NT2/D1 (cell line): ENCODE measurements at regions not wholly inside any gene's neighbourhood (a gene's known extent, or its start where the extent isn't known, plus 50 kb on each side); places are given as distances from the start of the nearest gene placed in this dataset.

Source experiments
- DNase-seq: peaks from one replicate; pipeline ENCODE4 v3.0.0-alpha.2; 2011; ENCODE audit warnings: low read depth, low spot score
- H3K27me3 ChIP-seq: 2 replicates; pipeline ENCODE4 v1.6.0; 2011; ENCODE audit warnings: mild to moderate bottlenecking; ENCODE audit not compliant: insufficient read length, insufficient read depth
- H3K36me3 ChIP-seq: 2 replicates; pipeline ENCODE4 v1.6.1; 2011; ENCODE audit warnings: mild to moderate bottlenecking, low read length, mixed read lengths; ENCODE audit not compliant: insufficient read depth, insufficient read length
- H3K4me1 ChIP-seq: 2 replicates; pipeline ENCODE4 v1.5.1; 2011; ENCODE audit not compliant: insufficient read depth, insufficient read length
- H3K4me3 ChIP-seq: 2 replicates; pipeline ENCODE4 v1.5.1; 2011; ENCODE audit warnings: low read depth; ENCODE audit not compliant: insufficient read length
- H3K9ac ChIP-seq: 2 replicates; pipeline ENCODE4 v1.6.0; 2011; ENCODE audit warnings: low read depth; ENCODE audit not compliant: insufficient read length
- H3K9me3 ChIP-seq: 2 replicates; pipeline ENCODE4 v1.5.1; 2011; ENCODE audit warnings: mild to moderate bottlenecking, low read length; ENCODE audit not compliant: insufficient read depth
- SUZ12 ChIP-seq: IDR thresholded peaks from 2 replicates; pipeline ENCODE4 v1.6.1; 2011; ENCODE audit not compliant: insufficient read length, insufficient read depth; ENCODE audit errors: extremely low read depth
- YY1 ChIP-seq: IDR thresholded peaks from 2 replicates; pipeline ENCODE4 v1.6.1; 2011; ENCODE audit not compliant: insufficient read length, insufficient read depth
- ZNF274 ChIP-seq: IDR thresholded peaks from 2 replicates; pipeline ENCODE4 v1.6.1; 2011; ENCODE audit warnings: mild to moderate bottlenecking, low read depth, low read length

DNA sequence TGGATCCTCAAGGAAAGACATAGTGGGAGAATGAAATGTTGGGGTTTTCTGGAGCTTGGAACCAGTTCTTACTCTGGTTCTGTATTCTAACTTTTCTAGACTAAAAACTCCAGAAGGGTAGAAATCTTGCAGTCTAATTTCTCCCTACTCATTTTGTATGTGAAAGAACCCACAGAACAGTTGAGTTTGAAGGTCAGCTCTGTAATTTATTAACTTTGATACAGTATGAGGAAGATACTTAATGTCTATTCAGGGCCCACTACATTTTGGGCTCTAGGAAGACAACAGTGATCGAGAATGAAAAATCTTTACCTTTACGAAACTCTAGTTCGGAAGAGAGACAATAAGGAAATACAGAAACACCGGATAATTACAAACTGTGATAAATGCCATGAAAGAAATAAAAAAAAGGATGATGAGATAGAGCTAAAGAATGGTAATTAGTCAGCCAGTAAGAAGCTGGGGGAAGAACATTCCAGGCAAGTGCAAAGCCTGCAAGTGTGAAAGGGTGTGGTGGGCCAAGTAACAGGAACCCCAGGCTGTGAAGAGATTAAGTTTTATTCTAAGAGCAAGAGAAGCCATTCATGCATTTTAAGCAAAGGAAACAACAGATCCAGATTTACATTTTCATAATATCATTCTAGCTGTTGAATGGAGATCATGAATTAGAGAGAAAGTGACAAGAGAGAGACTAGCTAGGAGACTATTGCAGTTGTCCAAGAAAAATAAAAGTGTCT, 159.9 kb upstream of the HMCN1 start:
- no peak overlapping the region for H3K4me3 ChIP-seq
- no peak for DNase-seq
- TF ChIP-seq YY1 = no peak
- no peak for TF ChIP-seq SUZ12
- TF ChIP-seq ZNF274 = no peak

GRCh38 chr1:185573677-185574076, 160.5 kb upstream of the HMCN1 start:
- Histone ChIP-seq H3K27me3 (no peaks in the 10 kb centered on the region), H3K36me3 (no peaks in the 10 kb centered on the region), H3K9me3 (peaks cover 8% of the 10 kb centered on the region; the same call in 1 of the 2 replicates), H3K9ac (no peak overlapping the region), H3K4me3 (no peak overlapping the region), H3K4me1 (no peaks in the 10 kb centered on the region)
- TF ChIP-seq ZNF274 (no peak), YY1 (no peak), SUZ12 (no peak)
- DNase-seq = no peak

More for the DNA sequence above, 159.9 kb upstream of the HMCN1 start:
- no peaks in the 10 kb centered on the region for H3K27me3 ChIP-seq
- no peaks in the 10 kb centered on the region for H3K36me3 ChIP-seq
- H3K4me1 ChIP-seq = no peaks in the 10 kb centered on the region
- H3K9ac ChIP-seq = no peak overlapping the region
- peaks cover 13% of the 10 kb centered on the region; the same call in 1 of the 2 replicates for H3K9me3 ChIP-seq

DNA sequence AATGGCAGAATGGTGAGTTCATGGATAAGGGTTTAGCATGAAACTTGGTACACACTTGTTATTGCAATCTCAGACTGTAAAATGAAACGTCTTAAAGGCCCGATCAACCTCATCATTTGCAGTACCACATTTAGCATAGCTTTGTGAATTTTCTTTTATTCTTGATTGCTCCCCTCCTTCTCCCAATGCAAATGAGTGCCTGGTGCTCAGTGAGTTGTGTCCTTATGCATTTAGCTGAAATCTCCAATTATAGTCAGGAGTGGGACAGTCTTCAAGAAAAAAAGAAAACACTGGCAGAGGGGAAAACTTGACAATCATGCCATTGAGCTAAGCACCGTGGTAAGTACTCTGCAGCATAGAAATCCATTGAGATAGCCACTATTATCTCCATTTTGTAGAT, 161.0 kb upstream of the HMCN1 start:
- Histone ChIP-seq H3K36me3 (no peaks in the 10 kb centered on the region), H3K9me3 (peaks cover 3% of the 10 kb centered on the region; the same call in 1 of the 2 replicates), H3K9ac (no peak overlapping the region), H3K4me1 (no peaks in the 10 kb centered on the region), H3K4me3 (no peak overlapping the region), H3K27me3 (no peaks in the 10 kb centered on the region)
- TF ChIP-seq SUZ12 (no peak), ZNF274 (no peak), YY1 (no peak)
- no peak for DNase-seq

DNA sequence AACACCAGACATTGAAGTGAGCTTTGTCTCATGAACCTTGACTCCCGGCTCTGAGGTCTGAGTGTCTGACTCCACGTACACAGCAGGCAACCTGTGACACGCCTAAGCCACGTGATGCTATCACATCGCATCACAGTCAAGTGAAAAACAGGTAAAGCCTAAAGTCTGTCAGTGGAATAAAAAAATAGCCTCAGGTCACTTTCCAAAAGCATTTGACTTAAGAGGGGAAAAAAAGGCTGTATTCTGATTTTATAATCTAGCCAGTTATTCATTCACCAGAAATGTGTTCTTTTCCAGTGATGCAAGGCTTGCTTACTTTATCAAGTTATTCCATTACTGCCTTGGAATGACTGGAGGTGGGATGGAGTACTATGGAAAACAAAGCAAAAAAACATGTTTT, 163.2 kb upstream of the HMCN1 start:
- no peaks in the 10 kb centered on the region for H3K27me3 ChIP-seq
- H3K9me3 ChIP-seq = no peaks in the 10 kb centered on the region
- DNase-seq = no peak
- TF ChIP-seq YY1 (no peak), SUZ12 (no peak)
- H3K36me3 ChIP-seq = no peaks in the 10 kb centered on the region
- H3K4me1 ChIP-seq = no peaks in the 10 kb centered on the region
- no peak overlapping the region for H3K4me3 ChIP-seq
- no peak overlapping the region for H3K9ac ChIP-seq

DNA sequence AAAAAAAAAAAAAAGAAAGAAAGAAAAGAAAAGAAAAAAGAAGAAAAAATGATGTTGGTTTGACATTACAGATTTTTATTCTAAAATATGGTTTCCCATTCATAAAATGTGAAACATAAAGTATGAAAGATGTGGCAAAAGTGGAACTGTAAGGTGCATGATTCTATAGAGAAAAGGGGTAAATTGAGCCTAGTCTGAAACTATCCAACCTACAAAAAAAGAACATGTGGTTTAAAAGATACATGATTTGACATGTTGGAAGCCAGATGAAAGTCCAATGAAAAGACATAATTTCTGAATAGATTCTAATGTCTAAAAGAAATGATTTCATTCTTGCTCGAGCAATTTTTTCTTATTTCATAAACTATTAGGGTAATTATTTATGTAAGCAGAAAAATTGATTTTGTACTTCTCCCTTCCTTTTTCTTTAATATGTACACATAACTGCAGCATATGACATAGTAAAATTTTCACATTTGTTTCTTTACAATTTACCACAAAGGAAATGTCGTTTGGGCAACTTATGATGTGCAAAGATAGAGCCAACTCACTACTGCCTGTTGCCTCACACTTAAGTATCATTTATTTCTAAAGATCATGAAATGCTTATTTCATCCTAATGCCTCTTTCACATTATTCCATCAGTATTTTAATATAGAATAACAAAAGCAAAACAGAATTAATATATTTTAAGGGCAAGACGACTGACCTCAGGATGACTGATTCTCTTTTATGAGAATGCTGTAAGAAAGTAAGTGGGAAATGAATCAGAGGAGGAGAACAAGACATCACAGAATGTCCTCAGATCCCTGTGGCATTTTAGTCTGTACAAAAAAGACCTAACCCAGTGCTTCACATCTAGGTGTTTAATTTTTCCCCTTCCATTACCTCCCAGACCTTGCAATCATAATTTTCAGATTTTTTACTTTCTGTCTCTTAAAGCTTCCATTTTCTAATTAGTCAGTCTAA, 165.8 kb upstream of the HMCN1 start:
- no peaks in the 10 kb centered on the region for H3K9me3 ChIP-seq
- no peak for TF ChIP-seq YY1
- TF ChIP-seq ZNF274 = no peak
- no peak for TF ChIP-seq SUZ12
- no peak overlapping the region for H3K4me3 ChIP-seq
- H3K36me3 ChIP-seq = no peaks in the 10 kb centered on the region
- H3K4me1 ChIP-seq = no peaks in the 10 kb centered on the region
- H3K9ac ChIP-seq = no peak overlapping the region
- DNase-seq = no peak
- H3K27me3 ChIP-seq = no peaks in the 10 kb centered on the region

DNA sequence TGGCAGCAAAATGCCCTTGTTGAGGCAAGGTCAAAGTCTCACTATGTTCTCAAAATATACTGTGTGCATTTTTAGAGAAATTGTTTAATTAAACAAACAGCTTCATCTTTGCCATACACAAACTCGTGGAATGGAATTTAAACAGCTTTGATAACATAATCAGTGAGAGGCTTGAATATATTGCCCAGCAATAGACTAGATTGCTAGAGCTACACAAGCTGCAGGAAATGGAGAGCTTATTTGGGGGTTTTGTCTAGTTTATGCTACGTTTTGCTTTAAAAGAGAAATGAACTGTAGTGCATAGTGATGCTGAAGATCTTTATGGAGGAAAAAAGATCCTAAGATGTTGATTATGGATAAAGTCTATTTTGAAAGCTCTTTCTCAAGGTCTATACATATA, 166.8 kb upstream of the HMCN1 start:
- H3K4me1 ChIP-seq = no peaks in the 10 kb centered on the region
- no peak for DNase-seq
- H3K36me3 ChIP-seq = no peaks in the 10 kb centered on the region
- no peak for TF ChIP-seq YY1
- TF ChIP-seq SUZ12 = no peak
- no peak for TF ChIP-seq ZNF274
- H3K4me3 ChIP-seq = no peak overlapping the region
- H3K27me3 ChIP-seq = no peaks in the 10 kb centered on the region
- H3K9ac ChIP-seq = no peak overlapping the region
- H3K9me3 ChIP-seq = no peaks in the 10 kb centered on the region

DNA sequence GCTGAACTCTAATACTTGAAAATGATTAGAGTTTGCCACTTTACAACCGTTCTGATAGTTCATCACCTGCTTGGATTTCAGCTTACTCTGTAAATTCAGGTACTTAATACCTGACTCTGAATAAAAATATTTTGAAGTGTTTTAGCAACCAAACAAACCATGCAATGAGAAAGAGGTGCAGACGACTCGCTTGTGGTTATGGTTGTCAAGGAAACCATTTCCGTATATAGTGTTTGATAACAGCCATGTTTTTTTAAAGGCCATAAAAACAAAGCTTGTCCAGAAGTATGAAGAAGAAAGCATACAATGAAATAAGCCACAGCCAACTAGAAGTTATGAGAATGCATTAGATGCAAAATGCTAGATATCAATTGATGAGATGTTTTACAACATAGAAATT, 167.2 kb upstream of the HMCN1 start:
- Histone ChIP-seq H3K9ac (no peak overlapping the region), H3K4me1 (no peaks in the 10 kb centered on the region), H3K27me3 (no peaks in the 10 kb centered on the region), H3K9me3 (no peaks in the 10 kb centered on the region), H3K4me3 (no peak overlapping the region), H3K36me3 (no peaks in the 10 kb centered on the region)
- no peak for DNase-seq
- TF ChIP-seq ZNF274 (no peak), SUZ12 (no peak), YY1 (no peak)
